Sigmoid colon (tissue), 4 donors: ENCODE measurements at regions not wholly inside any gene's neighbourhood (a gene's known extent, or its start where the extent isn't known, plus 50 kb on each side); places are given as distances from the start of the nearest gene placed in this dataset.

Source experiments
- POLR2AphosphoS5 ChIP-seq, 4 donors: sonication (generic); formaldehyde crosslinking; IDR thresholded peaks; one replicate each; pipeline ENCODE4 v1.6.1; 2017; ENCODE audit warnings: antibody characterized with exemption in 4 of 4
- TF ChIP-seq, protein P1 (sequence below), 4 experiments: fragments of 450-650 bp in 3 of 4; fragments of 200-600 bp in 1 of 4; IDR thresholded peaks; one replicate each; pipeline ENCODE4 v1.5.1; 2016 to 2019; ENCODE audit warnings: antibody characterized with exemption in 4 of 4, mild to moderate bottlenecking in 3 of 4, moderate library complexity in 2 of 4

DNA sequence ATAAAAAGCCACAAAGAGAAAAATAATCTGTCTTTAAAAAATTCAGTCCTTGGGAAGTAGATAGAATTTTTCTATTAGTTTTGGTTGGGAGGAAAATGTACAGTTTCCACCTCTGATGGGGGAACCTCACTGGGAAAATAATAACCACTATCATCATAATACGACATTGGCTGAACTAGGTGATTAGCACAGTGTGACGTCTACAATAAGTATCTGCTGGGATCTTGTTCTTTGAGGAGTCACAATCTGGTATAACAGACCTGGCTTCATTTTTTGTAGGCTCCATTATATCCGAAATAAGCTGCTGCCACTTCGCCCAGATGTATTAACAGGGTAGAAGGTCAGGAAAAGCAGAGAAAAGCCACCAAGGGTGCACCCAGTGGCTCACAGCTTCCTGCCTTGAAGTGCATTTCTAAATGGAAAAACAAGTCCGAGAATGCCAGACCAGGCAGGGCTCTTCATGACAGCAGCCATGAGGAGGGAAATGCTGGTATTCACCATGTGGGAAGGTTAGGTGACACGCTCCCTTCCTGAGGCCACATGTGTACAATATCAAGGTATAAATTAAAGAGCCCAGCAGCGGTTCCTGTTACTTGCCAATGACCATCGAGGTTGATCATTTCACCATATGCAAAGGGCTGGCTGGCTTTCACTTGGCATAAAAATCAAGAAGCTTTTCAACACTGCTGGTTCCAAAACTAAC is 152.8 kb downstream of the PRELID2 start:
- TF ChIP-seq, protein P1, sequence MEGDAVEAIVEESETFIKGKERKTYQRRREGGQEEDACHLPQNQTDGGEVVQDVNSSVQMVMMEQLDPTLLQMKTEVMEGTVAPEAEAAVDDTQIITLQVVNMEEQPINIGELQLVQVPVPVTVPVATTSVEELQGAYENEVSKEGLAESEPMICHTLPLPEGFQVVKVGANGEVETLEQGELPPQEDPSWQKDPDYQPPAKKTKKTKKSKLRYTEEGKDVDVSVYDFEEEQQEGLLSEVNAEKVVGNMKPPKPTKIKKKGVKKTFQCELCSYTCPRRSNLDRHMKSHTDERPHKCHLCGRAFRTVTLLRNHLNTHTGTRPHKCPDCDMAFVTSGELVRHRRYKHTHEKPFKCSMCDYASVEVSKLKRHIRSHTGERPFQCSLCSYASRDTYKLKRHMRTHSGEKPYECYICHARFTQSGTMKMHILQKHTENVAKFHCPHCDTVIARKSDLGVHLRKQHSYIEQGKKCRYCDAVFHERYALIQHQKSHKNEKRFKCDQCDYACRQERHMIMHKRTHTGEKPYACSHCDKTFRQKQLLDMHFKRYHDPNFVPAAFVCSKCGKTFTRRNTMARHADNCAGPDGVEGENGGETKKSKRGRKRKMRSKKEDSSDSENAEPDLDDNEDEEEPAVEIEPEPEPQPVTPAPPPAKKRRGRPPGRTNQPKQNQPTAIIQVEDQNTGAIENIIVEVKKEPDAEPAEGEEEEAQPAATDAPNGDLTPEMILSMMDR (IDR thresholded peaks at IDR 0.05), result no peak
- TF ChIP-seq POLR2AphosphoS5 (IDR thresholded peaks at IDR 0.05), result no peak
